T47D (cell line): ENCODE measurements at regions not wholly inside any gene's neighbourhood (a gene's known extent, or its start where the extent isn't known, plus 50 kb on each side); places are given as distances from the start of the nearest gene placed in this dataset.

ENCODE experiments used
- DNase-seq, 2 experiments: peaks; one replicate each; pipeline versions ENCODE4 v3.0.0 to v3.0.0-alpha.2; 2011 to 2012; ENCODE audit warnings: low read depth in 1 of 2, low spot score in 1 of 2
- JUND ChIP-seq: IDR thresholded peaks from 2 replicates; pipeline ENCODE4 v1.6.1; 2012; ENCODE audit warnings: low read depth
- in situ Hi-C: cut with HindIII; loops from 2 replicates; pipeline ENCODE4 v1.10.0; 2016; ENCODE audit warnings: low sequenced_read_pairs, low pct_unique_long_range_greater_than_20kb

GRCh38 chr4:124525524-124525923, 187.0 kb downstream of the ANKRD50 start:
- no peak for DNase-seq
- TF ChIP-seq JUND = no peak
- in situ Hi-C loops = no loop called here

GRCh38 chr4:124526331-124526730, 186.2 kb downstream of the ANKRD50 start:
- in situ Hi-C loops = no loop called here
- TF ChIP-seq JUND = no peak
- DNase-seq = no peak

- in situ Hi-C loops = no loop called here
- DNase-seq = no peak
- TF ChIP-seq JUND = no peak
Measured at GRCh38 chr4:124526769-124527168, 185.8 kb downstream of the ANKRD50 start.

- no peak for TF ChIP-seq JUND
- no peak for DNase-seq
- in situ Hi-C loops = no loop called here
Measured at GRCh38 chr4:124527364-124527763, 185.2 kb downstream of the ANKRD50 start.

- no peak for DNase-seq
- in situ Hi-C loops = no loop called here
- TF ChIP-seq JUND = no peak
Measured at GRCh38 chr4:124529131-124529530, 183.4 kb downstream of the ANKRD50 start.

- no peak for DNase-seq
- TF ChIP-seq JUND = no peak
- in situ Hi-C loops = no loop called here
Measured at GRCh38 chr4:124530464-124531077, 182.0 kb downstream of the ANKRD50 start.

GRCh38 chr4:124534131-124534530, 178.4 kb downstream of the ANKRD50 start:
- in situ Hi-C loops = no loop called here

GRCh38 chr4:124535003-124535402, 177.5 kb downstream of the ANKRD50 start:
- DNase-seq = no peak
- no peak for TF ChIP-seq JUND
- in situ Hi-C loops = no loop called here

More at GRCh38 chr4:124534131-124534530, 178.4 kb downstream of the ANKRD50 start:
- no peak for TF ChIP-seq JUND
- no peak for DNase-seq

- in situ Hi-C loops = no loop called here
- no peak for DNase-seq
- TF ChIP-seq JUND = no peak
Measured at GRCh38 chr4:124536946-124537345, 175.6 kb downstream of the ANKRD50 start.

- TF ChIP-seq JUND = no peak
- DNase-seq = no peak
- in situ Hi-C loops = no loop called here
Measured at GRCh38 chr4:124537971-124538370, 174.6 kb downstream of the ANKRD50 start.

GRCh38 chr4:124540014-124540413, 172.5 kb downstream of the ANKRD50 start:
- no peak for TF ChIP-seq JUND
- in situ Hi-C loops = no loop called here
- no peak for DNase-seq

- in situ Hi-C loops = no loop called here
- no peak for TF ChIP-seq JUND
- no peak for DNase-seq
Measured at GRCh38 chr4:124541652-124542420, 170.7 kb downstream of the ANKRD50 start.

- DNase-seq = no peak
- TF ChIP-seq JUND = no peak
- in situ Hi-C loops = no loop called here
Measured at GRCh38 chr4:124555959-124556358, 156.6 kb downstream of the ANKRD50 start.

GRCh38 chr4:124564121-124564520, 148.4 kb downstream of the ANKRD50 start:
- DNase-seq = no peak
- in situ Hi-C loops = no loop called here
- no peak for TF ChIP-seq JUND
